Keratinocyte (primary cell): ENCODE measurements at regions not wholly inside any gene's neighbourhood (a gene's known extent, or its start where the extent isn't known, plus 50 kb on each side); places are given as distances from the start of the nearest gene placed in this dataset.

Experiments
- DNase-seq: peaks from one replicate; pipeline ENCODE4 v3.0.0-alpha.2; 2011; ENCODE audit warnings: low read depth, missing footprints, low spot score
- FAIRE-seq: peaks from 2 replicates; lab custom pipeline; 2011; peaks lifted over from hg19 to GRCh38; lab: Jason Lieb, UNC
- H2AFZ ChIP-seq: 2 replicates; pipeline ENCODE4 v1.6.0; 2012; ENCODE audit warnings: low read length, control low read depth, inconsistent platforms; ENCODE audit not compliant: control insufficient read depth
- H3K27ac ChIP-seq: 2 replicates; pipeline ENCODE4 v1.5.1; 2011; ENCODE audit warnings: low read length; ENCODE audit not compliant: control insufficient read depth, insufficient read depth
- H3K27me3 ChIP-seq: 3 replicates; pipeline ENCODE4 v1.6.0; 2011; ENCODE audit warnings: low read length; ENCODE audit not compliant: control insufficient read depth, insufficient read depth; ENCODE audit errors: extremely low read depth
- H3K36me3 ChIP-seq, 2 experiments: 2 replicates in 1 of 2; 3 replicates in 1 of 2; pipeline ENCODE4 v1.5.1; 2011; ENCODE audit warnings: low read length in 2 of 2, mild to moderate bottlenecking in 1 of 2; ENCODE audit not compliant: control insufficient read depth in 2 of 2, insufficient read depth in 2 of 2; ENCODE audit errors: extremely low read depth in 1 of 2
- H3K4me1 ChIP-seq: 3 replicates; pipeline ENCODE4 v1.5.1; 2011; ENCODE audit warnings: low read length; ENCODE audit not compliant: control insufficient read depth, insufficient read depth; ENCODE audit errors: extremely low read depth
- H3K4me2 ChIP-seq: 3 replicates; pipeline ENCODE4 v1.6.0; 2011; ENCODE audit warnings: low read depth, low read length; ENCODE audit not compliant: control insufficient read depth, insufficient read depth; ENCODE audit errors: extremely low read depth
- H3K4me3 ChIP-seq, 3 experiments: fragments of 200-600 bp in 1 of 3; sonication (generic) in 1 of 3; 2 replicates in 2 of 3; 3 replicates in 1 of 3; pipeline ENCODE4 v1.5.1; 2011 to 2016; ENCODE audit warnings: low read length in 3 of 3, mild to moderate bottlenecking in 3 of 3, control low read depth in 2 of 3, inconsistent platforms in 1 of 3, low read depth in 1 of 3, mixed read lengths in 1 of 3, mixed run types in 1 of 3, moderate library complexity in 1 of 3; ENCODE audit not compliant: control insufficient read depth in 2 of 3, insufficient read depth in 2 of 3; ENCODE audit errors: extremely low read depth in 1 of 3
- H3K79me2 ChIP-seq: 2 replicates; pipeline ENCODE4 v1.6.0; 2012; ENCODE audit warnings: low read length; ENCODE audit not compliant: control insufficient read depth, insufficient read depth
- H3K9ac ChIP-seq: 3 replicates; pipeline ENCODE4 v1.6.0; 2011; ENCODE audit warnings: low read length; ENCODE audit not compliant: control insufficient read depth, insufficient read depth; ENCODE audit errors: extremely low read depth
- H3K9me1 ChIP-seq: 3 replicates; pipeline ENCODE4 v1.6.0; 2011; ENCODE audit warnings: low read length; ENCODE audit not compliant: control insufficient read depth, insufficient read depth; ENCODE audit errors: extremely low read depth
- H3K9me3 ChIP-seq: 2 replicates; pipeline ENCODE4 v1.5.1; 2012; ENCODE audit warnings: low read depth, low read length; ENCODE audit not compliant: control insufficient read depth
- H4K20me1 ChIP-seq: 3 replicates; pipeline ENCODE4 v1.6.0; 2011; ENCODE audit warnings: low read length; ENCODE audit not compliant: control insufficient read depth, insufficient read depth; ENCODE audit errors: extremely low read depth
- EZH2 ChIP-seq: IDR thresholded peaks from one replicate; pipeline ENCODE4 v1.6.1; 2012; ENCODE audit warnings: inconsistent platforms, mild to moderate bottlenecking, low read length, moderate library complexity
- dilution Hi-C: fragments of 300-500 bp; cut with MboI; formaldehyde crosslinking; loops from one replicate; pipeline ENCODE4 v1.7.0; 2020; ENCODE audit warnings: low sequenced_read_pairs; ENCODE audit not compliant: extremely low pct_ligation_motif_present
- TF ChIP-seq, protein P1 (sequence below), 3 experiments: IDR thresholded peaks in 1 of 3; conservative IDR thresholded peaks in 1 of 3; optimal IDR thresholded peaks in 1 of 3; 2 replicates in 2 of 3; 3 replicates in 1 of 3; pipeline versions ENCODE3 to v1.5.1; 2011; ENCODE audit warnings: low read length in 3 of 3, mild to moderate bottlenecking in 3 of 3, moderate library complexity in 2 of 3, control low read depth in 1 of 3, inconsistent platforms in 1 of 3; ENCODE audit not compliant: insufficient read depth in 2 of 3; ENCODE audit errors: extremely low read depth in 1 of 3

DNA sequence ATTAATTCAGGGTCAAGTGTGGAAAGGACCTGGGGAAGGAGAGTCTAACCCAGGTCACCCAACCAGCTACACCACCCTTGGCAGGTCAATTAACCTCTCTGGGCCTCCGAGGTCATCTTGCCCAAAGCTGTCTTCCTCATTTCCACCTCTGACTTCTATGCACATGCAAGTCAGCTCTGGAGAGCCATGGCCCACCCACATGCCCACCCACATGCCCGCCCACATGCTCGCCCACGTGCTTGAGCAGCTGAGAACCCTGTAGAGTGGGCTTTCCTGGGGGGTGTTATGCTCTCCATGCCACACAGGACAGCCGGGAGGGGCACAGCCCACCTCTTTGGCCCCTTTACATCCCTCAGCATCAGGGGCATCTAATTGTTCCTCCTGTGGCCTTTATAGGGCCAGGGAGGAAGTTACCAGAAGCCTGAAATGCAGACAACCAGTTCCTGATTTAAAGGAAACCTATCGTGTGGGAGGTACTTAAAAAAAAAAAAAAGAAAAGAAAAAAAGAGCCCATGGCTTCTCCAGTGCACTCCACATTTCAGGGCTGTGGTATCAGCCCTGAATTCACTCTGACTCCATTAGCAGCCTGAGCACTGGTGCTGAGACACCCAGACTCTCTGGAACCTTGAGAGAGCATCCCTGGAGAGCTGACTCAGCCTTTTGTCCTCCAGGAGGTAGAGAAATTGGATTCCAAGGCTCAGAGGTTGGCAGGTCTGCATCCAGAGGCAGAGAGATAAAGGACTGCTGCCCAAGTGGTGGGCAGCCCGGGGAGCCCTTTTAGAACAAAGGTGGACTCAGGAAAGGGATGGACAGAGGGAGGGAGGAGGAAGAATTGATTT, 176.2 kb upstream of the ZMIZ1 start:
- Histone ChIP-seq H3K79me2 (no peaks in the 10 kb centered on the region), H3K9me3 (no peaks in the 10 kb centered on the region), H3K27ac (no peak overlapping the region), H3K9ac (no peak overlapping the region), H3K4me1 (peaks cover 5% of the 10 kb centered on the region), H3K27me3 (peaks cover 2% of the 10 kb centered on the region), H2AFZ (no peak overlapping the region), H4K20me1 (no peaks in the 10 kb centered on the region), H3K36me3 (no peaks in the 10 kb centered on the region), H3K4me3 (no peak overlapping the region), H3K9me1 (no peaks in the 10 kb centered on the region), H3K4me2 (no peak overlapping the region)
- FAIRE-seq (no peak), DNase-seq (no peak)
- no peak for TF ChIP-seq EZH2
- TF ChIP-seq, protein P1, sequence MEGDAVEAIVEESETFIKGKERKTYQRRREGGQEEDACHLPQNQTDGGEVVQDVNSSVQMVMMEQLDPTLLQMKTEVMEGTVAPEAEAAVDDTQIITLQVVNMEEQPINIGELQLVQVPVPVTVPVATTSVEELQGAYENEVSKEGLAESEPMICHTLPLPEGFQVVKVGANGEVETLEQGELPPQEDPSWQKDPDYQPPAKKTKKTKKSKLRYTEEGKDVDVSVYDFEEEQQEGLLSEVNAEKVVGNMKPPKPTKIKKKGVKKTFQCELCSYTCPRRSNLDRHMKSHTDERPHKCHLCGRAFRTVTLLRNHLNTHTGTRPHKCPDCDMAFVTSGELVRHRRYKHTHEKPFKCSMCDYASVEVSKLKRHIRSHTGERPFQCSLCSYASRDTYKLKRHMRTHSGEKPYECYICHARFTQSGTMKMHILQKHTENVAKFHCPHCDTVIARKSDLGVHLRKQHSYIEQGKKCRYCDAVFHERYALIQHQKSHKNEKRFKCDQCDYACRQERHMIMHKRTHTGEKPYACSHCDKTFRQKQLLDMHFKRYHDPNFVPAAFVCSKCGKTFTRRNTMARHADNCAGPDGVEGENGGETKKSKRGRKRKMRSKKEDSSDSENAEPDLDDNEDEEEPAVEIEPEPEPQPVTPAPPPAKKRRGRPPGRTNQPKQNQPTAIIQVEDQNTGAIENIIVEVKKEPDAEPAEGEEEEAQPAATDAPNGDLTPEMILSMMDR (optimal IDR thresholded peaks at IDR 0.05 in 1 of 3, IDR thresholded peaks at IDR 0.05 in 1 of 3, conservative IDR thresholded peaks at IDR 0.05 in 1 of 3; ENCODE audit: extremely low read depth in 1 of 3, insufficient read depth in 2 of 3, low read length in 3 of 3) = no peak
- dilution Hi-C loops = no loop called here

- Histone ChIP-seq H3K4me1 (peaks cover 5% of the 10 kb centered on the region), H3K79me2 (no peaks in the 10 kb centered on the region), H4K20me1 (no peaks in the 10 kb centered on the region), H3K9me3 (no peaks in the 10 kb centered on the region), H3K27ac (no peak overlapping the region), H3K9ac (no peak overlapping the region), H3K36me3 (no peaks in the 10 kb centered on the region), H3K9me1 (no peaks in the 10 kb centered on the region), H3K4me3 (no peak overlapping the region), H3K27me3 (peaks cover 2% of the 10 kb centered on the region), H3K4me2 (no peak overlapping the region), H2AFZ (no peak overlapping the region)
- FAIRE-seq (no peak), DNase-seq (no peak)
- dilution Hi-C loops = no loop called here
- TF ChIP-seq, protein P1 (optimal IDR thresholded peaks at IDR 0.05 in 1 of 3, IDR thresholded peaks at IDR 0.05 in 1 of 3, conservative IDR thresholded peaks at IDR 0.05 in 1 of 3; ENCODE audit: extremely low read depth in 1 of 3, insufficient read depth in 2 of 3, low read length in 3 of 3) = no peak
- no peak for TF ChIP-seq EZH2
Observed at GRCh38 chr10:78893217-78893616, 175.5 kb upstream of the ZMIZ1 start.
